ENCODE measurements at regions not wholly inside any gene's neighbourhood (a gene's known extent, or its start where the extent isn't known, plus 50 kb on each side); places are given as distances from the start of the nearest gene placed in this dataset.
"Not testable (repeated sequence)": the region's sequence is repeated elsewhere in the genome, so short reads cannot be mapped to it uniquely, and the experiment has no call there.

DNA sequence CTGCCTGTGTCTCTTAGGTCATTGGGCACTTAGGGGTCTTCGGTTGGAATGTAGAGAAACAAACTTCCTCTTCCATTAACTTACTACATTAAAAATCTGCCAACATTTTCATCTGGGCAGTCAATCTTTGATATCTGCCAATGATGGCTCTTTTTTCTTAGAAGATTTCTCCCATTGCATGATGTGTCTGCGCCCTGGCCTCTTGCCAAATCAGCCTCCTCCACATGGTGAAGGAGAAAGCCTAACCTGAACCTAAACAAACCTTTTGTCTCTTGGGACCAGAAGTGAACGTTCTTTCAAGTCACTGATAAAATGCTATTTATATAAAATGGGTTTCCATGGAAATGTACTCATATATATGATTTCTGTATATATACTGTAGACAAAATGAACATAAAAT lies 998.9 kb upstream of the GJE1 start:
- DNase-seq = no peak

DNA sequence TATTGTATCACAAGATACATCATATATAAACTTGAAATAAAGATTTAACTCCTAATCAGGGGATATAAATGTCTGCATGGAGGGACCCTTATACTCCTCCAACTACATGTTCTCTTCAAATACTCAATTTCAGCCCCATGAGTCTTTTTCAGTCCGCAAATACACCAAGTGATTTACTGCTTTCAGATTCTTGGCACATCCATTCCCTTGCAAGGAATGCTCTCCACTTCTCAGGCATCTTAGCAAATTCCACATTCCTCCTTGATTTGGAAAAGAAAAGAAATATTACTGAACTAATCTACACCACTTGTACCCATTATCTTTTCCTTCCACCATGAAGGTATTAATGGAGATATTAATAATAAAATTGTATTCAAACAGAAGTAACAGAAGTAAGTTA lies 999.4 kb upstream of the GJE1 start:
- DNase-seq = no peak

DNA sequence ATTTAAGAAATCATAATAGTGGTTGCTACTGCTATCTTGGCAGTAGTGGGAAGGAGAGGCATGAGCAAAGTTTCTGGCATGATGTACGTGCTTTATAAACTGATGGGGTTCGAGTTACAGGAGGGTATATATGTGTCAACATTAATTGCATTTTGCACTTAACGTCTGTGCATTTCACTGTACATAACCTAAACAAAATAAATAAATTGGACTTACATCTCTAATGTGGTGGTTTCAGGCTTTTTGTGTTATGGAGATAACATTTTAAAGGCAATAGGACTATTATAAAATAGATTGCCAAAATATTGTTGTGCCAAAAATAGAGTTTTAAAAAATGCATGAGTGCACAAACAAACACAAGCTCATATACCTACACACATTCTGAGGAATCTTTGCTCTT lies 1001.1 kb upstream of the GJE1 start:
- DNase-seq = no peak

DNA sequence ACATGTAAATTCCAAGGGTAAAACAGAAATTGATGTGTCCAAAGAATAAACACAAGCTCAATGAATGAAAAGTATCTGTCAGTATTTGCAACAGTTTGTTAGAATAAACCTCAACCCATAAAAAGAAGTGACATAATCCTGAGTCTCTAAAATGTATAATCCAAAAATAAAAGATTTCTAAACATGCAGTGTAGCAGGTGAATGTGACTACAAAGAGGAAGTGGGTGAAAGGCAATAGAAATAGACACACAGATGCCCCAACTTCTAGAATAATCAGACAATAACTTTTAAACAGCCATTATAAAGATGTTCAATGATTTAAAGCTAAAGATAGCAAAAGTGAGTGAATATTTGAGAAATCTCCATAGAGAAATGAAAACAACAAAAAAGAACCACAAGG lies 1009.2 kb upstream of the GJE1 start:
- no peak for DNase-seq

DNA sequence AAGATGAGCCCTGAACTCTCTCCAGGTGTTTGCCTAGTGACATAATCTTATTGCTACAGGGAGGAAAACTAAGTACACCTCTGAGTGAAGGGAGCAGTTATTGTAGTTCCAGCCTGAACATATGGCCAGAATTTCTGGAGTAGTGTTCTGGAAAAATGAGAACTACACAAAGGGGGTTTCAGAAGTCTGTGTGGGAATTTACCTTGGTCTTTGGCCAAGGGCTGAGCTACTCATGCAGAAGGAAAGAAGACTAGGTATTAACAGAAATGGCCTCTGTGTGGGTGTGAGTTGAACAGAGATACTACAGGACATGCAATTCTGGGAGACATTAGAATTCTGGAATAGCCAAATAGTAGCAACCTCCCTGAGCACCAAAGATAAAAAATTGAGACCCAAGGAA lies 1009.7 kb upstream of the GJE1 start:
- peak; percentile 50 for DNase-seq

DNA sequence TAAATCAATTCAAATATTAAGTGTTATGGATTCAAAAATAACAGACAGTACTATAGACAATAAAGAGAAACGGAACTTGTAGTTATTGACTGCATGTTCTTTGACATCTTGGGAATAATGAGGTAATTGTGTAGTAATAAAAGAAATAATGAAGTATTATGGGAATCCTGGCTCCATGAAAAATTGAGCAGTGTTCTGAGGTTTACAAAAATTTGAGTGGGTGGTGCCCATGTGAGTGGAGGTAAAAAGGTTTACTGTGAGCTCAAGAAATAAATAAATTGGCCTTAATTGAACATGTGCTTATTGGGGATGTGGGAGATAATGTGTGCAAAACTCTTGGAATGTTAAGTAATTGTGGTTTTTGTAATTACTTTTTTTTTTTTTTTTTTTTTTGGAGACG lies 1013.7 kb upstream of the GJE1 start:
- DNase-seq = no peak

DNA sequence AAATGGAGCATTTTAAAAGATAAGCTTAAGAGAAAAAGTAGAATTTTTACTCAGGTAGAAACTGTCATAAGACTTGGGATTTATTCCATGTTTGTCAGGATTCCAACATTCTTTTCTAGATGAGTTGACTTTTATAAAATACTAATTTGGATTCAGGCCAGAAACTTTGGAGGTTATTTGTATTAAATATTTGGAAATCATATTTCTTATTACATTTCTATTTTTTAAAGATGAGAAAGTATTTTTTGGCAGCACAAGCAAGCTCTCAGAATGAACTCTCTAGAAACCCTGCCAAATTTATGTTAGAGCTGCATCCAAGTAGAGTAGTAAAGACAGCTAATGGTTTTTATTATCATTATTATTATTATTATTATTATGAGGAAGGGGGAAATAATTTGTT lies 1014.9 kb upstream of the GJE1 start:
- no peak for DNase-seq

DNA sequence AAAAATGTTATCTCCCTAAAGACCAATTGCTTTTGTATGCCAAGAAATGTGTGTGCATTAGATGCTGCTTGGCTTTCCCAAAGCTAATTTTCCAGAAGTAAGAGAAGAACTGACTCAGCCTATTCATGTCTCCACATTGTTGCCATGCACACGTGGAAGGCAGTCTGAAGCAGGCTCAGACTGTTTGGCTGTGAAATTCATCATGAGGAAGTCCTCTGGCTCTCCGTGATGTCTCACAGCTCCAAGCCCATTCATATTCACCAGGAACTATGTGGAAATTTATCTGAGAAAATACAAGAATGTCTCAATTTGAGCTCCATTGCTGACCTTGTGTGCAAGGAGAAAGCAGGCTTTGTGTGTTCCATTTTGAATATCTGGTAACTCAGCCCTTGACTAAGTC lies 1022.2 kb upstream of the GJE1 start:
- DNase-seq = no peak

DNA sequence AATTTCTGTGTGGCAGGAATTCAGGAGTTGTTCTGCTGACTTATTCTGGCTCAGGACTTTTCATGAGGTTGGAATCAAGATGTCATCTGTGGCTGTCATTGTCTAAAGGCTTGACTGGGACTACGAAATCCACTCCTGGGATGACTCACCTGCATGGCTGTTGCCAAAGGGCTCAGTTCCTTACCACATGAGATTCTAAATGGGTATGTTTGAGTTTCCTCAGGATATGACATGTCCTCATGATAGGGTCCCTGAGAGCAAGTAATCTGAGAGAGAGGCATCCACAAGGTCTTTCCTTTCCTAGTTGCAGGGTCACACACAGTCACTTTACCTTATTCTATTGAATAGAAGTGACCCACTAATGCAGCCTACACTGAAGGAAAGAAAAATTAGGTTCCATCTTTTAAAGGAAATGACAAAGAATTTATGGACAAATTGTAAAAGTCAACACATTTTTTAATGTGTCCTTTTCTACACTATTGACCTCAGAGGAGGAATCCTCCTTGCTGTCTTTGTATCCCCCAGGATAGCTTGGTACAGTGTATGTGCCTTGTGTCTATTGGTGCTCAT lies 1025.0 kb upstream of the GJE1 start:
- no peak for DNase-seq

DNA sequence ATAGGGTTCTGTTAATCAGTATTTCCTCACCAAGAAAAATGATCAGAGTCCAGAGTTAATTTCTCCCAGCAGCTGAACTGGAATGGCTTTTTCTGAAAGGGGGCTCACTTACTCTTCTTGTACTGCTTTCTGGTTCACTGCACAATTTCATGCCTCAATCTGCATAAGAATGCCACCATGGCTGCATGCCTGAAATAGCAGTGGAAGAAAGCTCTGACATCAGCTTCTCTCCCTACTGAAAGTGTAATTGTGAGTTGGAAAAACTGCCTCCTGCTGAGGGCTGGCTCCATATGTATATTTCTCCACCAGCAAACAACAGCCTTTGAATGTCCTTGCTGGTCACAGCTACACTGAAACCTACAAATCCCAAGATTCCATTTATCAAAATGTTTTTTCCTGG lies 1027.2 kb upstream of the GJE1 start:
- DNase-seq = peak; percentile 87

DNA sequence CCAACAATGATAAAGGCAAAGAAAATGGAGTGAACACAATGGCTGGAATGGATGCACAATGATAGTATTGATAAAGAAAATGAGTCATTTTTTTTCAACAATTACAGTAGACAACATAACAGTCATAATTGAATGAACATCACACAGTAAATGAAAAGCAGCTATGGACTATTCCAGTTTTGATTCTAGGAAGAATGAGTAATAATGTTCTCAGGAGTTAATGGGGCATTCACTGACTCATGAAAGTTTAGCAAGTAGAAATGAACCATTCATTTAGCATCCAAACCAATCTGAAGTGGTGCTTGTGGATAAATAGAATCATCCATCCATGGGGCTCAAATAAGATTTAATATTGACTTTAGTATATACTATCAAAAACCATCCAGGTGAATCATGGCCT lies 1029.5 kb upstream of the GJE1 start:
- DNase-seq = peak; percentile 92

DNA sequence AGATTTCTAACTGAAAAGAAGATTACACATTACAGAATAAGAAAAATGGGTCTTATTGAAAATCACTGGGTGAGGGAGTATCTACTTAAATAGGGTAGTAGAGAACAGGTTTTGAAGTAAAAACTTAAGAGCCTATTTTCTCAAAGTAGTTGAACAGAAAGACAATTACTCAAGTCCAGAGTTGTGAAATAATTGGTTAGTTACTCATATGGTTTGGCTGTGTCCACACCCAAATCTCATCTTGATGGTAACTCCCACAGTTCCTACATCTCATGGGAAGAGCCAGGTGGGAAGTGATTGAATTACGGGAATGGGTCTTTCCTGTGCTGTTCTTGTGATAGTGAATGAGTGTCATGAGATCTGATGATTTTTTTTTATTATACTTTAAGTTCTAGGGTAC lies 1035.3 kb upstream of the GJE1 start:
- DNase-seq = no peak

DNA sequence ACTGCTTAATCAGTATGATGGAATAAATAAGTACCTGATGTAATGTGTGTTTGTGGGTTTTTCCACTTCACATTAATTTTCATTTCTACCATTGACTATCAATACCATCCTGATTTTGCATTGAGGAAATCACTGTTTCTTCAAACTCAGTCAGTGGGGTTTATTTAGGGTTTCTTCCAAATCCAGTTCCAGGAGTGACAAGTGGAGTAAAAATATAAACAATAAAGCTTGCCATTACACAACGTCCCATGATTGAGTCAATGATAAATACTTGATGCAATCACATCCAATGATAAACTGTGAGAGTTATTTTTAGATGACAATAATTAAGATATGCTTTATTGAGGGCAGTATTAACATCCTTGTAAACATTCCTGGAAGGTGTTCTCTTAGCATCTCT lies 1037.4 kb upstream of the GJE1 start:
- DNase-seq = no peak

DNA sequence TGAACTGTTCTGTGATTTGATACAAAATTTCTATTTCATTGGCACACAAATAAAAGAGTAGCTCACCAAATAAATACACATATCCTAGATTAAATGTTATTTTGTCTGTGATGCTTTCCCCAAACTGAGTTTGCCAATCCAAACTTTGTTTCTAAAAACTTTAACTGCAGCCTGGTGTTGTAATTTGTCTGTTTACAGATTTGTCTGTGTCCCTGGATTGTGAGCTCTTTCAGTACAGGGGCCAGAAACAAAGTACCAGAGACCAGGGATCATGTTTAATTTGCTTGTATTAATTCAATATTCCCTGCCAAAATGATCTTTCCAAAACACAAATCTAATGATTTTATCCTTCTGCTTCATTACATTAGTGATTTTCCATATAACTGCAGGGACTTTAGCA lies 1044.6 kb upstream of the GJE1 start:
- no peak for DNase-seq

DNA sequence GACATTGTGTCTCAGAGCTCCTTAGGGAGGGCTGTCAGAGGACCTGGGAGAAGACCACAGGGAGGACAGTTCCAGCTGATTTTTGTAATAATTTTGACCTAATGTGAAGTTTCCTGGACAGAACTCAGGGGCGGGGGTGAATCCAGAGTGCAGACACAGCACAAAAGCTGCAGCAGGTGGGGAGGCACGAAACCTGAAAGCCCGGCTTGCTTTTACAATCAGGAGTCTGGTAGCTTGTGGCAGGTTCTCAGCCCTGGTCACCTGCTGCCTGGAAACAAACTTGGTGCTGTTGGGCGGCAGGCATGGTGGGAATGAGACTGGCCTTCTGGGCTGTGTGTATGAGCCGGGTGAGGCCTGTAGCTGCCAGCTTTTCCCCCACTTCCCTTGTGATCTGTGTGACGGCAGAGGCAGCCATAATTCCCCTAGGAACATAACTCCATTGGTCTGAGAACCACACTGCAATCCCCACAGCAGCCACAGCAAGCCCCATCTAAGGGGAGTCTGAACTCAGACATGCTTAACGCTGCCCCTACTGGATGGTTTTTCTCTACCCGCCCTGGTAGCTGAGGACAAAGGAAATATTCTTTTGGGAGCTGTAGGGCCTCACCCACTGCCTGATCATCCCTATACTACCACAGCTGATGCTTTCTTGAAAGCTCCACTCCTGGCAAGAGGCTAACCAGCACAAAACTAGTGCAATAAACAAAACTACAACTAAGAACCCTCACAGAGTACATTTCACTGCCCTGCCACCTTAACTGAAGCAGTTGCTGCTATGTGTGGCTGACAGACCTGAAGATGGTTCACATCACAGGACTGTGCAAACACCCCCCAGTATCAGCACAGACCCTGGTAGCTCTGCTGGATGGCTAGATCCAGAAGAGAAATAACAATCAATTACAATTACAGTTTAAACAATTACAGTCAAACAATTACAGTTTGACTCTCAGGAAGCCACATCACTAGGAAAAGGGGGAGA lies 1055.1 kb upstream of the GJE1 start:
- DNase-seq = no peak

DNA sequence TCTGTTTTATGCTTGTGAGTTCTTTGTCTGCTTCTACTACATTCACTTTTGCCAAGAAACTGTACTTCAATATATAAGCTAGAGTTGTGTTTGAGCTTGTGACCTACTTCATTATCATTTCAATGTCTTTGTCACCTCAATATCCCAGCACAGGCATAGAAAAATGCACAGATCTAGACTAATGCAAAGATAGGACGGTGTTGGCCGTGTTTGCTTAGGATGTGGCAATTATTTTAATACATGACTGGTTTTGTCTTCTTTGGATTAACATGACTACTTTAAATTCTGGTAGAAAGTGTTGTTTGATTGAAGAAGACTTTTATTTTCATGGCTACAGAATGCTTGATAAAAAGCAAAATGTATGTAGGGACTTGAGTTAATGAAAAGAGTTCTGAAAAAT lies 1075.0 kb upstream of the GJE1 start:
- no peak for DNase-seq

DNA sequence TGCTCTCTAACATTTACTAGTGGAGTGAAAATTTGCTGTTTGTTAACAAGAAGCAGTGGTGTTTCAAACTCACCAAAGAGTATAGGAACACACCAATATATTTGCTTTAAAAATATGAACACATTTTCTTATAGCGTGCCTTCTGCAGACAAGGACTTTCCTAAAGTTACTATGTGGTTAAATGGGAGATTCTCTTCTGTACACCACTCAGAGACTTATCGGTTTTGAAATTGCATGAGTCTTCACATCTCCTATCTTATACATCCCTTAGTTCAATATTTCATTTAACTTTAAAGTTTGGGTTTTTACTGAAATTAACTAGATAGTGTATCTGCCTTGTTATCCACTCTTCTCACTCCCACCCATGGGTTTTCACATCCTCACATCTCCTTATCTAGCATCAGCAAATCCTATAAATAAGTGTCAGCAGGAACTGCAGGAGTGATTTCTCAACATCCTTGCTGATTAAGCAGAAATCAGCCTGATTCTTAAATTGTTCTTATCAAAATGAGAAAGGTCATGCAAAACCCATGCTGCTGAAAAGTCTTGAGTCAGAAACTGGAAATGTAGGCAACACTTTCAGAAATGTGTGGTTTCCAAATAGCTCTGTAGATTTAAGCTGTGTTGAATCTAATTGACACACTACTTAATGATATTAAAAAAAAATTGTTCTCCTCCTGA lies 1075.6 kb upstream of the GJE1 start:
- no peak for DNase-seq

DNA sequence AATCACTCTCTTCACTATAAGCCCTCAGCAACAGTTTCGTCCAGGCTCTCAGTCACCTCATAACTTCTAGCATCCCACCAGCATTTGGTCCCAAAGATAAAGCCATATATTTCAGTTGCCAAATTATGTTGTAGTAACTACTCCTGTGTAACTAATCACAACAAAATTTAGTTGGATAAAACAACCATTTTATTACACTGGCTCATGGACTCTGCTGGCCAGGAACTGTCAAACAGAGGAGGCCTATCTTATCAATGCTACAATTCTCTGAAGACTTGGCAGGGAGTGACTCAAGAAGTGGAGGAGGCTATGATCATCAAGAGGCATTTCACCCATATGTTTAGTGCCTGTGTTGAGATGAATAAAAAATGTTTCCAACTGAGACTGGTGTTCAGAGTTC lies 1082.3 kb upstream of the GJE1 start:
- no peak for DNase-seq

DNA sequence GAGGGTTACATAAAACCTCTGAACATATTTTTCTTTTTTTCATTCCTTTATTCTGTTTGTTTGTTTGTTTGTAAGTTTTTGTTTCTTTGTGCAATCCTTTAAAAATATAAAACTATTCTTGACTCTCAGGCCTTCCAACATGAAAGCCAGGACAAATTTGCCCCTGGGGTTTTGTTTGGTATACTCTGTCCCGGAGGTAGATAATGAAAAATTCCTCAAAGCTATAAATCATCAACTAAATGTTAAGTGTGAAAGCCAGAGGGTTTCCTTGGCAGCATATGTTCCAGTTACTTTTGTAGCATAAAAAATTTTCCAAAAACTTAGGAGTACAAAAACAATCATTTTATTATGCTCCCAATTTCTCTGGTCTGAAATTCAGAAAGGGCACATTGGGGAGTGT lies 1084.3 kb upstream of the GJE1 start:
- no peak for DNase-seq

DNA sequence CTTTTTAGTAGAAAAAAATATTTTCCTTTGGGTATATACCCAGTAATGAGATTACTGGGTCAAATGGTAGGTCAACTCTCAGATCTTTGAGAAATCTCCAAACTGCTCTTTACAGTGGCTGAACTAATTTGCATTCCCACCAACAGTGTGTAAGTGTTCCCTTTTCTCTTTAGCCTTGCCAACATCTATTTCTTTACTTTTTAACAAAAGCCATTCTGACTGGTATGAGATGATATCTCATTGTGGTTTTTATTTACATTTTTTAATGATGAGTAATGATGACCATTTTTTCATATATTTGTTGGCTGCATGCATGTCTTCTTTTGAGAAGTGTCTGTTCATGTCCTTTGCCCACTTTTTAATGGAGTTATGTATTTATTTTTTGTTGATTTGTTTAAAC lies 1086.2 kb upstream of the GJE1 start:
- not testable (repeated sequence) for DNase-seq

DNA sequence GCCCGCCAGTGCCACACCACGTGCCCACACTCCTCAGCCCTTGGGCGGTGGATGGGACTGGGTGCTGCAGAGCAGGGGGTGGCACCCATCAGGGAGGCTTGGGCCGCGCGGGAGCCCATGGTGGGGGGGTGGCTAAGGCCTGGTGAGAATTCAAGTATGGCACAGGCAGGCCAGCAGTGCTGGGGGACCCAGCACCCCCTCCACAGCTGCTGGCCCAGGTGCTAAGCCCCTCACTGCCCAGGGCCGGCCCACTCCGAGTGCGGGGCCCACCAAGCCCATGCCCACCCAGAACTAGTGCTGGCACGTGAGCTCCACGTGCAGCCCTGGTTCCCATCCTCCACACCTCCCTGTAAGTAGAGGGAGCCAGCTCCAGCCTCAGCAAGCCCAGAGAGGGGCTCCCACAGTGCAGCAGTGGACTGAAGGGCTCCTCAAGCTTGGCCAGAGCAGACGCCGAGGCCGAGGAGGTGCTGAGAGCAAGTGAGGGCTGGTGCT lies 1091.1 kb upstream of the GJE1 start:
- no peak for DNase-seq

DNA sequence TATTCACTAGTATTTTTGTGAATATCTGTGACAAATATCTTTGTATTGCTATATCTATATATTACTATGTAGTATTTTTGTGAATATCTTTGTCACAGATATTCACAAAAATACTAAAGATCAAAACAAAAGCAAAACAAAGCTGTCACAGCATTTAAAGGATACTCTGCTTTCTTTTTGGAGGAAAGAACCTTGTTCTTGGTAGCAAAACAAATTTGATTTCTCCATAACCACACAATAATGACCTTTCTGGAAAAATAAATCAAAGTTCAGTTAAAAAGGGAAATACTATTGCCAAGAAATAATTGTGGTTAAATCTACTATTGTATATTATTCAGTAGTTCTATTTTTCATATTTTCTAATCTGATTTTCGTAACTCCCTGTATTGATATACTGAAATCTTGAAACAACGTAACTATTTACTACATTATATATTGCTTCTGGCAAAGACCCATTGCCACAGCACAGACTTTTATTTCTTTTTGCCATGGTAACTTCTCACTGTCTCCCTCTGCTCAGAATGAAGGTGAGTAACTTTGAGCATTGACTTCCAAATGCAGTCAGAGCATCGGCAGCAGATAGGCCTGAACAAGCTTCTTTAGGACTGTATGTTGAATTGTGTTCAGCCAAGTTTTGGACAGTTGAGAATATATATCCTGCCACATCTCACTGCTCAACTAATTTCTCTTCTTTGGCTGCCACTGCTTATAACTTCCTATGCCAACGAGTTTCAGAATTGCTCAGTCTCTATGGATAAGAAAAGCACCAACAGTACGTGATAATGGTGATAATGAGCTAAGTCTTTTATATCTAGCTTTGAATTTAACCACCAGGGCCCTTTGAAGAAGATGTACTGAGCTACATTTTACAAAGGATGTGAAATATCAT lies 1097.2 kb upstream of the GJE1 start:
- DNase-seq = no peak

DNA sequence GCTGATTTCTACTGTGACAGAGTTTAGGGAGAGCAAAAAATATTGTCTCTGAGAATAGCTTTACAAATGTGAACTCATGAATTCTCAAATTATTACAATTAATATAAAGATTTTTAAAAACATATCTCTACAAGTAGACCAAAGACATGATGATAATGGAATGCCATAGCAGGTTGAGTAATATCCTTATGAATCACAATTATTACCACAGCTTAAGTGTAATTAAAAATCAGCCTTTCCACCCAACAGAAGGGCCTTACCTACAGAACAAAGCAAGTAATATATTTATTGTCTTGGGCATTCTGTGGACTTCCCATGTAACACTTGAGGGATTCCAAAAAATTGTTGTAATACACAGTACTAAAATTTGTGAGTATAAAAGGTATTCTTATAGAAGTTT lies 1099.6 kb upstream of the GJE1 start:
- DNase-seq = no peak
